ENCODE measurements at regions not wholly inside any gene's neighbourhood (a gene's known extent, or its start where the extent isn't known, plus 50 kb on each side); places are given as distances from the start of the nearest gene placed in this dataset.
A peak's percentile ranks its signal among the peaks of the same experiment; 100 is the strongest.

- POLR2A ChIA-PET = no interaction called here
Measured at GRCh38 chr9:107198718-107199117, 84.4 kb upstream of the RAD23B start.

GRCh38 chr9:107208121-107208520 is 75.0 kb upstream of the RAD23B start:
- POLR2A ChIA-PET = no interaction called here
- Histone ChIP-seq H3K27ac (ENCODE audit: low read depth, low read length) (no peak overlapping the region), H3K27me3 (ENCODE audit: control insufficient read depth, insufficient read depth, low read length) (peaks cover 2% of the 10 kb centered on the region), H3K9me3 (ENCODE audit: control insufficient read depth, insufficient read depth, low read length) (no peaks in the 10 kb centered on the region), H3K4me3 (ENCODE audit: low read depth, low read length) (no peak overlapping the region)
- CTCF ChIA-PET = interaction anchor here (2.1 kb wide), 1 partner anchor 133 kb away, joined by 5 read pairs; no protein-coding TSS in a partner anchor
- no peak for TF ChIP-seq CTCF (IDR thresholded peaks at IDR 0.05; ENCODE audit: low read depth, low read length)
- no peak for DNase-seq (ENCODE audit: low read depth, low spot score)

More at GRCh38 chr9:107198718-107199117, 84.4 kb upstream of the RAD23B start:
- H3K4me3 ChIP-seq (ENCODE audit: low read depth, low read length) = no peak overlapping the region
- H3K27me3 ChIP-seq (ENCODE audit: control insufficient read depth, insufficient read depth, low read length) = peaks cover under 1% of the 10 kb centered on the region
- H3K9me3 ChIP-seq (ENCODE audit: control insufficient read depth, insufficient read depth, low read length) = peaks cover 2% of the 10 kb centered on the region; the same call in 1 of the 2 replicates
- CTCF ChIA-PET = no interaction called here
- TF ChIP-seq CTCF (IDR thresholded peaks at IDR 0.05; ENCODE audit: low read depth, low read length) = no peak
- DNase-seq (ENCODE audit: low read depth, low spot score) = no peak
- no peak overlapping the region for H3K27ac ChIP-seq (ENCODE audit: low read depth, low read length)

- Histone ChIP-seq H3K9me3 (ENCODE audit: control insufficient read depth, insufficient read depth, low read length) (no peaks in the 10 kb centered on the region), H3K27ac (ENCODE audit: low read depth, low read length) (no peak overlapping the region), H3K27me3 (ENCODE audit: control insufficient read depth, insufficient read depth, low read length) (no peaks in the 10 kb centered on the region), H3K4me3 (ENCODE audit: low read depth, low read length) (no peak overlapping the region)
- CTCF ChIA-PET = no interaction called here
- DNase-seq (ENCODE audit: low read depth, low spot score) = no peak
- no peak for TF ChIP-seq CTCF (IDR thresholded peaks at IDR 0.05; ENCODE audit: low read depth, low read length)
- POLR2A ChIA-PET = no interaction called here
Measured at GRCh38 chr9:107210775-107211174, 72.3 kb upstream of the RAD23B start.

- Histone ChIP-seq H3K4me3 (ENCODE audit: low read depth, low read length) (no peak overlapping the region), H3K9me3 (ENCODE audit: control insufficient read depth, insufficient read depth, low read length) (no peaks in the 10 kb centered on the region), H3K27me3 (ENCODE audit: control insufficient read depth, insufficient read depth, low read length) (no peaks in the 10 kb centered on the region), H3K27ac (ENCODE audit: low read depth, low read length) (no peak overlapping the region)
- no peak for DNase-seq (ENCODE audit: low read depth, low spot score)
- TF ChIP-seq CTCF (IDR thresholded peaks at IDR 0.05; ENCODE audit: low read depth, low read length) = no peak
- POLR2A ChIA-PET = no interaction called here
- CTCF ChIA-PET = interaction anchor here (1.0 kb wide), 1 partner anchor 73 kb away, joined by 4 read pairs; no protein-coding TSS in a partner anchor
Measured at GRCh38 chr9:107211284-107211923, 71.7 kb upstream of the RAD23B start.

GRCh38 chr9:107212613-107213012 is 70.5 kb upstream of the RAD23B start:
- ChIA-PET POLR2A (no interaction called here), CTCF (interaction anchor here (1.3 kb wide), 1 partner anchor 129 kb away, joined by 6 read pairs; no protein-coding TSS in a partner anchor)
- H3K27ac ChIP-seq (ENCODE audit: low read depth, low read length) = peak overlapping the region; percentile 31
- no peak for DNase-seq (ENCODE audit: low read depth, low spot score)
- no peaks in the 10 kb centered on the region for H3K27me3 ChIP-seq (ENCODE audit: control insufficient read depth, insufficient read depth, low read length)
- no peak overlapping the region for H3K4me3 ChIP-seq (ENCODE audit: low read depth, low read length)
- TF ChIP-seq CTCF (IDR thresholded peaks at IDR 0.05; ENCODE audit: low read depth, low read length) = no peak
- H3K9me3 ChIP-seq (ENCODE audit: control insufficient read depth, insufficient read depth, low read length) = no peaks in the 10 kb centered on the region

All from AG04450 (cell line).